Esophagus muscularis mucosa (tissue), 4 donors: ENCODE measurements at regions not wholly inside any gene's neighbourhood (a gene's known extent, or its start where the extent isn't known, plus 50 kb on each side); places are given as distances from the start of the nearest gene placed in this dataset.

Experiments
- DNase-seq: peaks from one replicate; pipeline ENCODE4 v3.0.0-alpha.2; 2017; ENCODE audit errors: extremely low spot score
- H3K27ac ChIP-seq, 4 donors: fragments of 200-600 bp; sonication (generic); replicated peaks in 1 of 4; 1 replicate in 3 of 4; 2 replicates in 1 of 4; pipeline ENCODE4 v1.5.1; 2016 to 2019; ENCODE audit warnings: mild to moderate bottlenecking in 1 of 4
- H3K27me3 ChIP-seq, 4 donors: fragments of 200-600 bp; sonication (generic); one replicate each; pipeline versions ENCODE4 v1.5.1 to v1.6.0; 2016 to 2019
- H3K36me3 ChIP-seq, 4 donors: fragments of 200-600 bp; sonication (generic); one replicate each; pipeline ENCODE4 v1.5.1; 2016 to 2019
- H3K4me1 ChIP-seq, 4 donors: fragments of 200-600 bp; sonication (generic); one replicate each; pipeline ENCODE4 v1.5.1; 2016 to 2019
- H3K4me3 ChIP-seq, 4 donors: fragments of 200-600 bp; sonication (generic); 1 replicate in 2 of 4; 2 replicates in 2 of 4; pipeline ENCODE4 v1.5.1; 2016 to 2019; ENCODE audit warnings: mild to moderate bottlenecking in 4 of 4, moderate library complexity in 1 of 4
- H3K9me3 ChIP-seq, 4 donors: fragments of 200-600 bp; sonication (generic); 1 replicate in 3 of 4; 2 replicates in 1 of 4; pipeline ENCODE4 v1.5.1; 2016 to 2019
- CTCF ChIP-seq, 3 experiments: fragments of 200-600 bp in 2 of 3; fragments of 450-650 bp in 1 of 3; sonication (generic) in 2 of 3; IDR thresholded peaks; one replicate each; pipeline ENCODE4 v1.5.1; 2017 to 2019; ENCODE audit warnings: antibody characterized with exemption in 3 of 3, mild to moderate bottlenecking in 2 of 3, moderate library complexity in 1 of 3
- EP300 ChIP-seq: sonication (generic); formaldehyde crosslinking; IDR thresholded peaks from one replicate; pipeline ENCODE4 v1.6.1; 2017; ENCODE audit warnings: antibody characterized with exemption
- POLR2A ChIP-seq: fragments of 450-650 bp; IDR thresholded peaks from one replicate; pipeline ENCODE4 v1.6.1; 2017; ENCODE audit warnings: antibody characterized with exemption, moderate library complexity, mild to moderate bottlenecking, low read depth
- POLR2AphosphoS5 ChIP-seq, 2 donors: sonication (generic); formaldehyde crosslinking; IDR thresholded peaks; one replicate each; pipeline ENCODE4 v1.6.1; 2017; ENCODE audit warnings: antibody characterized with exemption in 2 of 2
- WGBS: methylation state at CpG from one replicate; pipeline ENCODE4 v1.1.5; 2018; 5-methylcytosine and 5-hydroxymethylcytosine counted together
- intact Hi-C: fragments of 100-400 bp; cut with DNase I; formaldehyde crosslinking; loops from one replicate; pipeline ENCODE4 v1.15.1; 2023

- Histone ChIP-seq H3K27me3 (no peaks in the 10 kb centered on the region), H3K9me3 (no peaks in the 10 kb centered on the region), H3K4me1 (peaks cover 4 to 23% (median 16%) of the 10 kb centered on the region in 4 donors), H3K27ac (no peak overlapping the region), H3K36me3 (no peaks in the 10 kb centered on the region), H3K4me3 (no peak overlapping the region)
- TF ChIP-seq POLR2AphosphoS5 (IDR thresholded peaks at IDR 0.05) (no peak), CTCF (IDR thresholded peaks at IDR 0.05) (no peak), EP300 (no peak), POLR2A (no peak)
- DNase-seq, result no peak
- intact Hi-C loops, result no loop called here
- WGBS, result 48% methylated on average over 1 of the region's 1 CpG
These were observed 303.9 kb upstream of the GATB start for GRCh38 chr4:152064753-152065152.

- Histone ChIP-seq H3K36me3 (no peaks in the 10 kb centered on the region), H3K27ac (no peak overlapping the region), H3K9me3 (no peaks in the 10 kb centered on the region), H3K4me1 (peaks cover 4 to 23% (median 16%) of the 10 kb centered on the region in 4 donors), H3K27me3 (no peaks in the 10 kb centered on the region), H3K4me3 (no peak overlapping the region)
- intact Hi-C loops, result no loop called here
- 75% methylated on average over 2 of the region's 2 CpGs for WGBS
- no peak for DNase-seq
- no peak for TF ChIP-seq POLR2A
- TF ChIP-seq POLR2AphosphoS5 (IDR thresholded peaks at IDR 0.05), result no peak
- no peak for TF ChIP-seq EP300
These were observed 303.5 kb upstream of the GATB start for GRCh38 chr4:152064282-152064681.

GRCh38 chr4:152063621-152064240 is 302.9 kb upstream of the GATB start:
- 70% methylated on average over 13 of the region's 13 CpGs for WGBS
- no peak overlapping the region for H3K4me3 ChIP-seq
- no peak for DNase-seq
- no peaks in the 10 kb centered on the region for H3K9me3 ChIP-seq
- intact Hi-C loops, result no loop called here
- peaks cover 4 to 23% (median 16%) of the 10 kb centered on the region in 4 donors for H3K4me1 ChIP-seq
- no peak overlapping the region for H3K27ac ChIP-seq
- TF ChIP-seq POLR2AphosphoS5 (IDR thresholded peaks at IDR 0.05) (no peak), CTCF (IDR thresholded peaks at IDR 0.05) (no peak), EP300 (no peak), POLR2A (no peak)
- H3K27me3 ChIP-seq, result no peaks in the 10 kb centered on the region
- H3K36me3 ChIP-seq, result no peaks in the 10 kb centered on the region

- DNase-seq, result no peak
- Histone ChIP-seq H3K4me3 (no peak overlapping the region), H3K27ac (no peak overlapping the region), H3K27me3 (no peaks in the 10 kb centered on the region), H3K9me3 (peaks cover 0 to 2% (median 0%) of the 10 kb centered on the region in 4 donors), H3K4me1 (peaks cover 4 to 23% (median 16%) of the 10 kb centered on the region in 4 donors), H3K36me3 (no peaks in the 10 kb centered on the region)
- intact Hi-C loops, result no loop called here
- WGBS, result 43% methylated on average over 2 of the region's 2 CpGs
- TF ChIP-seq POLR2A (no peak), CTCF (IDR thresholded peaks at IDR 0.05) (no peak), POLR2AphosphoS5 (IDR thresholded peaks at IDR 0.05) (no peak), EP300 (no peak)
These were observed 302.3 kb upstream of the GATB start for GRCh38 chr4:152062936-152063620.

- 57% methylated on average over 3 of the region's 3 CpGs for WGBS
These were observed 293.9 kb upstream of the GATB start for GRCh38 chr4:152054731-152055130.

More at GRCh38 chr4:152054731-152055130, 293.9 kb upstream of the GATB start:
- no peaks in the 10 kb centered on the region for H3K36me3 ChIP-seq
- H3K4me1 ChIP-seq, result no peaks in the 10 kb centered on the region
- no peak overlapping the region for H3K4me3 ChIP-seq
- DNase-seq, result no peak
- intact Hi-C loops, result no loop called here
- H3K27ac ChIP-seq, result no peak overlapping the region
- no peak for TF ChIP-seq CTCF (IDR thresholded peaks at IDR 0.05)
- H3K9me3 ChIP-seq, result peaks cover 0 to 13% (median 5%) of the 10 kb centered on the region in 4 donors
- H3K27me3 ChIP-seq, result no peaks in the 10 kb centered on the region
